Stimulated activated CD8-positive, alpha-beta memory T cell treated with anti-CD3 and anti-CD28 coated beads, Interleukin-7, amount 100 ng/mL, for 48 hours (primary cell): ENCODE measurements at regions not wholly inside any gene's neighbourhood (a gene's known extent, or its start where the extent isn't known, plus 50 kb on each side); places are given as distances from the start of the nearest gene placed in this dataset.

Experiments
- DNase-seq, 2 donors: peaks; one replicate each; pipeline ENCODE4 v3.0.0-alpha.2; 2020; ENCODE audit warnings: low read depth in 1 of 2; ENCODE audit errors: extremely low read depth in 1 of 2

- DNase-seq = no peak
These were observed 298.8 kb upstream of the IRX3 start for GRCh38 chr16:54585094-54585997.

- DNase-seq = no peak
These were observed 297.5 kb upstream of the IRX3 start for GRCh38 chr16:54584121-54584520.

GRCh38 chr16:54582631-54583250, 296.2 kb upstream of the IRX3 start:
- DNase-seq = no peak

- DNase-seq = no peak
These were observed 292.6 kb upstream of the IRX3 start for GRCh38 chr16:54579106-54579728.

- DNase-seq = no peak
These were observed 291.1 kb upstream of the IRX3 start for GRCh38 chr16:54577651-54578128.

DNA sequence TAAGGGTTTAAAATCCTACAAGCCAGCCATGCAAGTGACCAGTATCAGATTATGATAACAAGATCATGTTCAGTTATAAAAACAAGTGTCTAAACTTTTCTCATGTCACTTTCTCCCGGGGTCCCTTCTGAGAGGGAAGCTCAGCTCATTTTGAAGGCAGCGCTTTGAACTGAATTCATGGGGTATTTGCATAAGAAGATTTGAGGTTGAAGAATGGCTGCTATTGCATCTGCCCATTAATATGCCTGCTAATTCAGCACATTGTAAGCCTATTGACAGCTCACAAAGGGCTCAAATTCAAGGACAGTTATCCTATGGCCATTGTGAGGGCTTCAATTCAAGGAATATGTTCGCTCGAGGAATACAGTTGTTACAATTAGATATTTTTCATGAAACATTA, 290.2 kb upstream of the IRX3 start:
- DNase-seq = no peak

DNA sequence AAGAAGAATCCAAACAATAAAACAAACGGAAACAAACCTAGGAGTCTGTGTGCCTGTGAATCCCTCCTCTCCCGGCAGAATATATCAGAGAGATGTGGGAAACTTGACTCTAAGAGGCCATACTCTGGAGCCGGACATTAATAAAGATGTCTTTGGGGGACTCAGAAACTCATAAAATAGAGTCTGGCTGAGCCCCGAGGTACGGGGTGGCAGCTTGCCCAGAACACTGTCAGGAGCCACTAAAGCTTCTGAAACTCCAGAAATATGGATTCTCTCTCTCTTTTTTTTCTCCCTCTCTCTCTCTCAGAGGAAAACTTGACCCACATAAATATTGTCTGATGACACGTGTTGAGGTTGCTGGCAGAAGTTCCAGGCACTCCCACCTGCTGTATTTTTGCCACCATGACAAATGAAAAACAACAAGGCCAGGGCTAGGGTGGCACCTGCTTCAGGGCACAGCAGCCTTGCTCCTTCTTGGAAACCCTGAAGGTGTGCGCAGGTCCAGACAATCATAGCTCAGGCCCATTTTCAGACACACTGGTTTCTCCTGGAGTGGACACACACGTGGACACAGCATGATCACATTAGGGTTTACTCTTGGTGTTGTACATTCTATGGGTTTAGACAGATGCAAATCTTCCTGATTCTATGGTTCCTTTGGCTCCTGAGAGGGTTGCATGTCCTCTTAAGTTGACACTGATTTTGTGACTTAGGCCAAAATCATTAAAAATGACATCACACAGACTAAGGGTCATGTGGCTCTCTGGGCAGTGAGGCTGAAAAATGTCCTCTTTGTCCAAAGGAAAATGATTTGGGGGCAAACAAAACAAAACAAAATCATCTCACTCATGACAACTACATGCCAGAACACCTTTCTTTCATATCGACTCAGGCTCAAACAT, 282.6 kb upstream of the IRX3 start:
- no peak for DNase-seq

DNA sequence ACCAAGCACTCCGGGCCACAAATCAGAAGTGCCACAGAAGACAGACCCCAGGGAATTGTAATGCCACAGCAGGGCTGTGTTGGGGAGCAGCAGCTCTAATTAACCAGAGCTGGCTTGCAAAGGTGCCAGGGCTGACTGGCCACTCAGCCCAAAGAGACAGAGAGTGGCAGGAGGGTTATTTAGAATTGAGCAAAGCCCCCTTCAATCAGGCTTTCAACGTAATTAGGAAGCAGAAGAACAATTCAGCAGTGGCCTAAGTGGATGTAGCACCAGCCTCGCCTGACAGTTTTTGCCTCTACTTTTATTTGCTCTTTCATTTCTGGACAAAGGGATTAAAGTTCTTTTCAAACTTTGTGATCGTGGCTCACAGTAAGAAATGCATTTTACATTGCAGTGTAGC, 278.3 kb upstream of the IRX3 start:
- DNase-seq = no peak

DNA sequence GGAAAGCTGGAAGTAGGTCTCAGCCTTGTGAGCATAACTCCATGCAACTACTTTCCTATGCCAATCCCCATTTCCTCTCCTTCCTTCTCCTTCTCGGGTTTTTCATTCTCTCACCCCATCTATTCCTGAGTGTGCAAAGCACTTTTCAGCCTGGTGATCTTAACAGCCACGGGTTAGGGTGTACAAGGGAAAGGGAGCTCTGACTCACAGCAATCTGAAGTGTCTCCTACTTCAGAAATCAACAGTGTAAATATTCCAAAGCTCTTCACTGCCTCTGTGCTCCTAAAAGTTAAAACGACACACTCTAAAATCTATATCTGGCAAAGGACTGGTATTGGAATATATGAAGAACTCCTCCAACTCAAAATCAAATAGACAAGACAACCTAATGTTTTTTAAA, 268.0 kb upstream of the IRX3 start:
- no peak for DNase-seq

- no peak for DNase-seq
These were observed 261.7 kb upstream of the IRX3 start for GRCh38 chr16:54548281-54548680.

DNA sequence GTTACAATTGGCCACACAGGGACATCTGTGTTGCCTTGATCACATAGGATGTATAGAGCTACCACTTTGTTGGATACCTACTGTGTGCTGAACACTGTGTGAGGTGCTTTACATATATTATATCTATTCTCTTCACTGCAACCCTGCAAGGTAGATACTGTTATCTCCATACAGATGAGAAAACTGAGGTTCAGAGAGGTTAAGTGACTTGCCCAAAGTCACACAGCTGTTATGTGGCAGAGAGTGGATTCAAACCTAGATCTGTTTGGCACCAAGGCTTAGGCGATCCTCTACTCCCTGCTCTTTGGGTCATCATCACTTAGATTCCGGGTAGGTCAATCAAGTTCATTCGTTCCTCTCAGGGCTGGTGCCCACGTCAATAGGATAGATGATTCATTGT, 260.5 kb upstream of the IRX3 start:
- no peak for DNase-seq

DNA sequence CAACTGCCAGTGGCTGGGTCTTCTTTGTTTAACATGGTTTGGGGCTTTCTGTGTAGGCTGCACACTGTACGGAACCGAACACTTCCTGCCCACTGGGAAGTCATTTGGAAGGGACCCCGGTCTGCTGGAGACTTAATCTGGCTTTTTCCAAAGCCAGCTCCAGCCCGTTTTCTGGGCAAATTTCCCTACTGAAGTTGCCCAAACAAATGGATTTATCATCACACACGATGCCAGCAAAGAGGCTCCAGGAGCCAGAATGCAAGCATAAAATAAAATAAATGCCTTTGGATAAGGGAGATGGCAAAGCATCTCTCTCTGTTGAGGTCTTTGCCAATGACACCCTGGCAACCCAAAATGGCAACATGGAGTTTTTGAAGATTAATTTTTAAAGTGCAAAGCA, 259.9 kb upstream of the IRX3 start:
- no peak for DNase-seq

- no peak for DNase-seq
These were observed 259.4 kb upstream of the IRX3 start for GRCh38 chr16:54545854-54546511.

- DNase-seq = no peak
These were observed 258.1 kb upstream of the IRX3 start for GRCh38 chr16:54544553-54545180.

DNA sequence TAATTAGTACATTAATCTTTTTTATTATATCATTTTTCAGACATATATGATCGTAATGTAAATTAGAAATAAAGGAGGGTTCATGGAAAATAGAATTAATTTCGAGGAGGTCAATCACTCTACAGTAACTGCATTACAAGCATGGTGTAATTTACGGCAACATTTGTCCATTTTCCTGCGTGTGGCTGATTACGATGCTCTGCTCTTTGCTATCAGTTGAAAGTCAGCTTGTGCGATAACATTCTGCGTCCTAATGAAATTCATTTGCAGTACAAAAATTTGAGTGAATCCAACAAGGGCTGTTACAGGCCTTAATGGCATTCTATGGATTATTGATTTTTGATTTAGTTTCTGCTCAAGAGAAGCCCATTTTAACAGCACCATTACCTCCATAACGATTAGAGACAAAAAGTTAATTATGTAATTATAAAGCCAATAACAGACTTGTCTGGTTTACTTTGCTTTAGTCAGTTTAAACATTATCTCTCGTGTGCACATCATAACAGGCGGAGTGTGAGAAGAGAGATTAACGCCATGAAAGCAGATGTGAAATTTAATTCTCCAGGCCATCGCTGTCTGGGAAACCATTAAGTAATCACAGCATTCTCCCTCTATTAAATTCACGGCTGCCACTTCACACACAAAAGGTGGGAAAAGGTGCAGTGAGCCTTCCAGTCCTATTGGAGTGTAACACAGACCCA, 256.4 kb upstream of the IRX3 start:
- DNase-seq = no peak

GRCh38 chr16:54540525-54541180, 254.1 kb upstream of the IRX3 start:
- no peak for DNase-seq

DNA sequence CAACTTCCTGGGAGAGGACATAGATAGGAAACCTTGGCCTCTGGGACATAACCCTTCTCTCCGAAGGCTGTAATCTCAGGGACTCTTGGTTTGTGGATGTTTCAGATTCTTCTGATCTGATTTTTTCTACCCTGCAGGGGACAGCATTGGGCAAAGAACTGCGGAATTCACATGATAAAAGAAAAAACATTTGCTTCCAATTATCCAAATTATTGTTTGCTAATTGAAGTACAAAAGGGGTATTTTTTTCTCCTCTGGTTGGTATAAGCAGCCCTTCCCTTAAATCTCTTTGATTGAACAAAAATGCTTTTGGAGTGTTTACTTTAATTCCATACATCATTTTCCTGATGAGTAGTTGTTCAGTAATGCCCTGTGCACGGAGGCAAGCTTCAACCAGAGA, 251.7 kb upstream of the IRX3 start:
- no peak for DNase-seq

- DNase-seq = no peak
These were observed 247.4 kb upstream of the IRX3 start for GRCh38 chr16:54533856-54534490.
